Vagina (tissue), 2 donors: ENCODE measurements at regions not wholly inside any gene's neighbourhood (a gene's known extent, or its start where the extent isn't known, plus 50 kb on each side); places are given as distances from the start of the nearest gene placed in this dataset.
A peak's percentile ranks its signal among the peaks of the same experiment; 100 is the strongest.

Experiments
- DNase-seq, 2 donors: peaks; one replicate each; pipeline ENCODE4 v3.0.0-alpha.2; 2017; ENCODE audit errors: extremely low spot score in 2 of 2
- H3K27ac ChIP-seq: fragments of 200-600 bp; sonication (generic); one replicate; pipeline ENCODE4 v1.5.1; 2019
- H3K27me3 ChIP-seq: fragments of 200-600 bp; sonication (generic); one replicate; pipeline ENCODE4 v1.5.1; 2019
- H3K36me3 ChIP-seq, 2 donors: fragments of 200-600 bp; sonication (generic); one replicate each; pipeline ENCODE4 v1.5.1; 2017 to 2019
- H3K4me1 ChIP-seq: fragments of 200-600 bp; sonication (generic); one replicate; pipeline ENCODE4 v1.5.1; 2019
- H3K4me3 ChIP-seq, 2 donors: fragments of 200-600 bp; sonication (generic); 1 replicate in 1 of 2; 2 replicates in 1 of 2; pipeline ENCODE4 v1.5.1; 2016 to 2019
- H3K9me3 ChIP-seq: fragments of 200-600 bp; sonication (generic); one replicate; pipeline ENCODE4 v1.5.1; 2019
- POLR2A ChIP-seq, 2 donors: fragments of 450-650 bp; IDR thresholded peaks; one replicate each; pipeline ENCODE4 v1.6.1; 2017; ENCODE audit warnings: antibody characterized with exemption in 2 of 2, mild to moderate bottlenecking in 2 of 2, moderate library complexity in 2 of 2
- POLR2AphosphoS5 ChIP-seq, 2 donors: sonication (generic); formaldehyde crosslinking; IDR thresholded peaks; one replicate each; pipeline ENCODE4 v1.9.0; 2017; ENCODE audit warnings: antibody characterized with exemption in 2 of 2, mild to moderate bottlenecking in 2 of 2, low read depth in 1 of 2; ENCODE audit not compliant: insufficient read depth in 1 of 2
- intact Hi-C: fragments of 100-400 bp; cut with DNase I; formaldehyde crosslinking; loops from one replicate; pipeline ENCODE4 v1.15.1; 2023
- TF ChIP-seq, protein P1 (sequence below), 3 experiments: fragments of 450-650 bp in 2 of 3; fragments of 200-600 bp in 1 of 3; sonication (generic) in 1 of 3; IDR thresholded peaks; one replicate each; pipeline ENCODE4 v1.5.1; 2017 to 2019; ENCODE audit warnings: antibody characterized with exemption in 3 of 3, mild to moderate bottlenecking in 2 of 3, moderate library complexity in 2 of 3

DNA sequence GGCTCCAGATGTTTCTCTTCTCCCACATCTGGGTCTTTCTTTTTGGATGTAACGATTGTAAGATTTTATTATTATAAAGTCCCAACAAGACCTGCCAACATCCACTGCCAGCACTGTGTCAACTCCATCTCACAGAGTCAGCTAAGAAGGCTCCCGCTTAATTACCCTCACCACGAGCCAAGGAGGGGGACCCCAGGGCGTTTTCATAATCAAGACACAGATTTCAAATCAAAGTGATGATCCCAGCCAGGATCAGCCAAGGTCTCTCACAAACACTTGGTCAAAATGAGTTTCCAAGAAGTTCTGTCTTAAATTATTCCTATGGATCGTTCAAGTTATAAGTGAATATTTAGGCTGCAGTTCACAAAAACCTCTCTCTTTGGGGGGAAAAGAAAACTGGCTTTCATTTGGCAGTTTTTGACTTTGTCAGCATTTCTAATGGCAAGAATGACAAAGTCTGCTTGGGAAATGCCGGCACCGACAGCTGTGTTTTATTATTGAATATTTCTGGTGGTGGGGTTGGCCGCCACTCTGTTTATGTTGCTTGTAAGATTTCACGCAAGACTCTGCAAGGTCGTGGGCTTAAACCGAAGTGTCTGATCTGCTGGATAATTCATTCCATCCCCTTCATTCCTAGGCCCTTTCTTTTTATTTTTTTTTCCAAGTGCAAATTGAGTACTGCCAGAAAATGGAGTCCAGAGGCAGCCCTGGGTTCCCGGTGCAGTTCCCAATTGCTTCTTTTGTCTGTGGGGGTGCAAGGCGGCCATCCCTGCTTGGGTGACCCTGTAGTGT lies 170.2 kb upstream of the PMEPA1 start:
- no peak overlapping the region for H3K4me3 ChIP-seq
- H3K27me3 ChIP-seq, result no peaks in the 10 kb centered on the region
- intact Hi-C loops, result loop anchor here (10.0 kb wide), 1 partner anchor 295 kb away; no protein-coding TSS in a partner anchor
- DNase-seq, result peak; percentile 46 to 88
- no peaks in the 10 kb centered on the region for H3K36me3 ChIP-seq
- peak overlapping the region; percentile 53 for H3K27ac ChIP-seq
- peak in 1 of 2 donors; percentile 15 for TF ChIP-seq POLR2AphosphoS5 (IDR thresholded peaks at IDR 0.05; ENCODE audit: insufficient read depth in 1 of 2, low read depth in 1 of 2)
- TF ChIP-seq POLR2A (IDR thresholded peaks at IDR 0.05), result no peak
- TF ChIP-seq, protein P1, sequence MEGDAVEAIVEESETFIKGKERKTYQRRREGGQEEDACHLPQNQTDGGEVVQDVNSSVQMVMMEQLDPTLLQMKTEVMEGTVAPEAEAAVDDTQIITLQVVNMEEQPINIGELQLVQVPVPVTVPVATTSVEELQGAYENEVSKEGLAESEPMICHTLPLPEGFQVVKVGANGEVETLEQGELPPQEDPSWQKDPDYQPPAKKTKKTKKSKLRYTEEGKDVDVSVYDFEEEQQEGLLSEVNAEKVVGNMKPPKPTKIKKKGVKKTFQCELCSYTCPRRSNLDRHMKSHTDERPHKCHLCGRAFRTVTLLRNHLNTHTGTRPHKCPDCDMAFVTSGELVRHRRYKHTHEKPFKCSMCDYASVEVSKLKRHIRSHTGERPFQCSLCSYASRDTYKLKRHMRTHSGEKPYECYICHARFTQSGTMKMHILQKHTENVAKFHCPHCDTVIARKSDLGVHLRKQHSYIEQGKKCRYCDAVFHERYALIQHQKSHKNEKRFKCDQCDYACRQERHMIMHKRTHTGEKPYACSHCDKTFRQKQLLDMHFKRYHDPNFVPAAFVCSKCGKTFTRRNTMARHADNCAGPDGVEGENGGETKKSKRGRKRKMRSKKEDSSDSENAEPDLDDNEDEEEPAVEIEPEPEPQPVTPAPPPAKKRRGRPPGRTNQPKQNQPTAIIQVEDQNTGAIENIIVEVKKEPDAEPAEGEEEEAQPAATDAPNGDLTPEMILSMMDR (IDR thresholded peaks at IDR 0.05), result no peak
- no peaks in the 10 kb centered on the region for H3K9me3 ChIP-seq
- H3K4me1 ChIP-seq, result peaks cover 39% of the 10 kb centered on the region

DNA sequence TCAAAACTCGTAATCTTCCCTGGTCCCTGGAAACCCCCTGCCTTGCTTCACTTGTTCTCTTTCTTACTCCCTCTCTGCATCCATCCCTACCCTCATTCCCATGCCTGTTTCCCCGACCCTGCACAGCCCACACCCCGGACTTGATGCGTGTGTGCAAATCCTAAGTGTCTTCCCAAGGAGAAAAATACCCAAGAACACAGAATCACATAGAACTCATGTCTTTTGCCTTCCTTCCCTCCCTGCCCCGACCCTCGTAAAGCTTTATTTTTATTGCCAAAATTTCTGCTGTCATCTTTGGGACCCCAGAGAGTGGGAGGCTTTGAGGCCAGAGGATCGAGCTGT lies 169.6 kb upstream of the PMEPA1 start:
- Histone ChIP-seq H3K4me3 (no peak overlapping the region), H3K27ac (peak overlapping the region; percentile 44), H3K27me3 (no peaks in the 10 kb centered on the region), H3K9me3 (no peaks in the 10 kb centered on the region), H3K36me3 (no peaks in the 10 kb centered on the region), H3K4me1 (peaks cover 39% of the 10 kb centered on the region)
- intact Hi-C loops, result loop anchor here (10.0 kb wide), 1 partner anchor 295 kb away; no protein-coding TSS in a partner anchor
- TF ChIP-seq, protein P1 (IDR thresholded peaks at IDR 0.05), result no peak
- TF ChIP-seq POLR2A (IDR thresholded peaks at IDR 0.05) (no peak), POLR2AphosphoS5 (IDR thresholded peaks at IDR 0.05; ENCODE audit: insufficient read depth in 1 of 2, low read depth in 1 of 2) (no peak)
- DNase-seq, result peak in 1 of 2 donors; percentile 84

DNA sequence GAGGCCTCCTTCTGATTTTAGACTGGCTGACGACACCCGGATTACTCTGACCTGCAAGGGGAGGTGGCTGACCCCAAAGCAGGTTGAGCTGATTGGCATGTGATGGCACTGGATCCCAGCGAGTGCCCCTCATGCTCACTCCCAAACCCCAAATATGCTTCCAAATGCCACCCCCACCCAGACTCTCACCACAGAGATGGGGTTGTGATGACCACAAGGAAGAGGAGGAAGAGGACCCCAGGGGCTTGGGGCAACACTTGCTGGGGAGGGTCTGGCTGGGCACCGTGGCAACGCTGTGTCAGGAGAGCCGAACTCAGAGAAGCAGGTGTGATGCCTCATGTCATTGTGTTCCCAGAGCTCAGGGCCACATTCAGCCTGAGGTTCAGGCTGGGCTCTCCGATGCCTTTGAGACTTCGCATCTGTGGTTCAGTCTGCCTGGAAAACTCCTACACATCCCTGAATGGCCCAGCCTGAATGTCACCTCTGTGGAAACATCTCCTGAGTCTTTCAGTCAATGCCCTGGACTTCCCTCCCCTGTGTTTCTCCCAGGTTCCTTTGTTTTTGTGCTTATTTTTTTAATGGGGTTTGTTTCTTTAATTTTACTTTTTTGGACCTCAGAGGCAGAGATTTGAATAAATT lies 169.1 kb upstream of the PMEPA1 start:
- no peaks in the 10 kb centered on the region for H3K36me3 ChIP-seq
- H3K4me1 ChIP-seq, result peaks cover 39% of the 10 kb centered on the region
- peak overlapping the region; percentile 44 for H3K27ac ChIP-seq
- no peaks in the 10 kb centered on the region for H3K9me3 ChIP-seq
- no peaks in the 10 kb centered on the region for H3K27me3 ChIP-seq
- peak; percentile 64 to 77 for DNase-seq
- H3K4me3 ChIP-seq, result no peak overlapping the region
- intact Hi-C loops, result loop anchor here (10.0 kb wide), 1 partner anchor 296 kb away; no protein-coding TSS in a partner anchor
- TF ChIP-seq, protein P1 (IDR thresholded peaks at IDR 0.05), result no peak
- no peak for TF ChIP-seq POLR2AphosphoS5 (IDR thresholded peaks at IDR 0.05; ENCODE audit: insufficient read depth in 1 of 2, low read depth in 1 of 2)
- no peak for TF ChIP-seq POLR2A (IDR thresholded peaks at IDR 0.05)

DNA sequence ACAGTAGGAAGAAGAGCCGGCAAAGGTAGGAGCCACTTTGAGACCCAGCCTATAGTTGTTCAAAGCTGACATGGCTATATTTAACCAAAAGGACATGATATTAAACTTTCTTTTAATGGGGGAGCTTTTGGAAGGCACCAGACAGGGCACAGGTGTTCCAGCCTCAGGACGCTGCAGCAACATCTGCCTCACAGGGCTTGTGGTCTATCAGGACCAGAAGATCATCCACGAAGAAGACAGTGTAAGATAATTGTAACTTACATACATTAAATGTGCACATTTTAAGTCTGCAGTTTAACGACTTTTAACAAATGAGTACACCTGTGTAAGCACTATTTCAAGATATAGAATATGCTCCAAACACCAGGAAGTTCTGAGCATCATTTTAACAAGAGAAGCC lies 168.2 kb upstream of the PMEPA1 start:
- TF ChIP-seq POLR2A (IDR thresholded peaks at IDR 0.05), result no peak
- no peak for TF ChIP-seq POLR2AphosphoS5 (IDR thresholded peaks at IDR 0.05; ENCODE audit: insufficient read depth in 1 of 2, low read depth in 1 of 2)
- TF ChIP-seq, protein P1 (IDR thresholded peaks at IDR 0.05), result no peak
- H3K4me1 ChIP-seq, result peaks cover 36% of the 10 kb centered on the region
- intact Hi-C loops, result loop anchor here (10.0 kb wide), 1 partner anchor 297 kb away; no protein-coding TSS in a partner anchor

More for the DNA sequence above, 168.2 kb upstream of the PMEPA1 start:
- Histone ChIP-seq H3K27ac (no peak overlapping the region), H3K36me3 (no peaks in the 10 kb centered on the region), H3K27me3 (no peaks in the 10 kb centered on the region), H3K9me3 (no peaks in the 10 kb centered on the region), H3K4me3 (no peak overlapping the region)
- DNase-seq, result peak; percentile 31 to 32
